ENCODE measurements at regions not wholly inside any gene's neighbourhood (a gene's known extent, or its start where the extent isn't known, plus 50 kb on each side); places are given as distances from the start of the nearest gene placed in this dataset.

GRCh38 chr20:57804470-57805250 lies 94.8 kb upstream of the PMEPA1 start:
- Histone ChIP-seq H2BK12ac (ENCODE audit: low read depth, low read length) (no peak overlapping the region), H2BK20ac (ENCODE audit: low read length) (no peak overlapping the region), H3K9me3 (ENCODE audit: insufficient read depth in 2 of 2, low read depth in 1 of 2, low read length in 1 of 2) (no peaks in the 10 kb centered on the region), H4K5ac (ENCODE audit: insufficient read length, low read depth, low read length) (no peak overlapping the region), H3K79me2 (ENCODE audit: control insufficient read depth in 1 of 2, insufficient read depth in 2 of 2, low read length in 2 of 2) (no peaks in the 10 kb centered on the region), H3K4me2 (ENCODE audit: insufficient read depth in 1 of 2, low read depth in 2 of 2, low read length in 2 of 2) (no peak overlapping the region), H3K4me1 (replicated peaks in 1 of 4; ENCODE audit: control insufficient read depth in 3 of 4, insufficient read depth in 4 of 4, low read length in 3 of 4) (peaks cover 0 to 2% (median 0%) of the 10 kb centered on the region in 4 experiments; a peak in 4 of 7 replicates), H3K4ac (replicated peaks; ENCODE audit: insufficient read length, low read depth, low read length) (no peak overlapping the region), H3K79me1 (ENCODE audit: low read depth, low read length) (no peaks in the 10 kb centered on the region), H3K23ac (ENCODE audit: insufficient read length) (no peak overlapping the region), H4K20me1 (replicated peaks in 1 of 2; ENCODE audit: control insufficient read depth in 1 of 2, insufficient read depth in 2 of 2, low read length in 2 of 2) (no peaks in the 10 kb centered on the region), H3K18ac (ENCODE audit: extremely low read depth, low read length) (no peak overlapping the region; the same call in 1 of the 2 replicates), H2BK5ac (ENCODE audit: low read depth, low read length) (no peak overlapping the region), H4K91ac (replicated peaks; ENCODE audit: insufficient read length, low read length) (no peak overlapping the region), H3K27ac (ENCODE audit: low read depth, low read length) (no peak overlapping the region), H2BK15ac (ENCODE audit: low read length) (no peak overlapping the region), H3K27me3 (replicated peaks in 1 of 4; ENCODE audit: control insufficient read depth in 3 of 4, extremely low read depth in 1 of 4, insufficient read depth in 3 of 4, low read length in 3 of 4) (no peaks in the 10 kb centered on the region), H2AFZ (ENCODE audit: low read length) (no peak overlapping the region), H3K9ac (replicated peaks in 1 of 4; ENCODE audit: extremely low read depth in 1 of 4, low read depth in 3 of 4, low read length in 3 of 4) (no peak overlapping the region), H3K14ac (ENCODE audit: insufficient read length) (no peak overlapping the region), H3K36me3 (ENCODE audit: control insufficient read depth in 2 of 4, insufficient read depth in 4 of 4, low read length in 3 of 4) (no peaks in the 10 kb centered on the region), H3K4me3 (ENCODE audit: extremely low read depth in 1 of 4, insufficient read depth in 2 of 4, low read depth in 3 of 4, low read length in 4 of 4) (no peak overlapping the region), H2AK5ac (ENCODE audit: low read depth, low read length) (no peak overlapping the region), H4K8ac (ENCODE audit: extremely low read depth, insufficient read depth, low read length) (no peak overlapping the region), H3K23me2 (ENCODE audit: low read depth, low read length) (no peaks in the 10 kb centered on the region), H2BK120ac (replicated peaks; ENCODE audit: low read depth, low read length) (no peak overlapping the region), H3K56ac (replicated peaks; ENCODE audit: insufficient read length, low read depth, low read length) (no peak overlapping the region)
- WGBS, 2 experiments (ENCODE audit: extremely low coverage in 1 of 2, insufficient coverage in 1 of 2, insufficient read length in 1 of 2, insufficient replicate concordance in 2 of 2, low coverage in 1 of 2, low lambda C conversion rate in 2 of 2, missing lambda C conversion rate in 1 of 2) = 79% methylated on average over 11 of the region's 14 CpGs; no CpG with 5 or more reads in 1 of the 2 experiments
- ChIA-PET POLR2A (ENCODE audit: partially characterized antibody) (no interaction called here), CTCF (ENCODE audit: partially characterized antibody) (interaction anchor here (0.9 to 1.3 kb wide), 2 partner anchors 9 to 364 kb away, joined by 3 to 4 read pairs; no protein-coding TSS in a partner anchor)
- DNase-seq (ENCODE audit: low read depth in 1 of 2, low spot score in 2 of 2) = no peak
- no peak for TF ChIP-seq CBX5 (IDR thresholded peaks at IDR 0.05; ENCODE audit: low read depth, low read length)
- no peak for FAIRE-seq

Data from H1 (cell line).